MM.1S (cell line): ENCODE measurements at regions not wholly inside any gene's neighbourhood (a gene's known extent, or its start where the extent isn't known, plus 50 kb on each side); places are given as distances from the start of the nearest gene placed in this dataset.
"Not testable (repeated sequence)": the region's sequence is repeated elsewhere in the genome, so short reads cannot be mapped to it uniquely, and the experiment has no call there.

Experiments
- CTCF ChIP-seq: fragments of 300-600 bp; sonication (generic); IDR thresholded peaks from 2 replicates; pipeline ENCODE4 v1.5.1; 2016; ENCODE audit warnings: antibody characterized with exemption, low read length, mixed read lengths
- EZH2 ChIP-seq: fragments of 300-600 bp; sonication (generic); optimal IDR thresholded peaks from 2 replicates; pipeline ENCODE3; 2017; ENCODE audit warnings: low read depth, mild to moderate bottlenecking, antibody characterized with exemption, low read length, mixed read lengths

DNA sequence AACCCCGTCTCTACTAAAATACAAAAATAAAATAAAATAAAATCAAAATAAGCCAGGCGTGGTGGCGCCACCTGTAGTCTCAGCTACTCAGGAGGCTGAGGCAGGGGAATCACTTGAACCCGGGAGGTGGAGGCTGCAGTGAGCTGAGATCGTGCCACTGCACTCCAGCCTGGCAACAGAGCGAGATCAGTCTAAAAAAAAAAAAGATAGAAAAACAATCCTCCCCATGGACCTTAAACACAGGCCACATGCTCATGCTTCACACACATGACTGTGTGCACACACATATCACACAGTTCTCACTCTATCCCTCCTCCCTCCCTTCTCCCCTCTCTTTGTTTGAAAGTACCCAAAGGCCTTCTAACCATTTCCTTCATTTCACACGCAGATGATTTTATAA is 667.6 kb downstream of the UQCRFS1 start:
- TF ChIP-seq CTCF, EZH2: not testable (repeated sequence)
